Smooth muscle cell (in vitro differentiated cells): ENCODE measurements at regions not wholly inside any gene's neighbourhood (a gene's known extent, or its start where the extent isn't known, plus 50 kb on each side); places are given as distances from the start of the nearest gene placed in this dataset.

Experiments used
- DNase-seq: peaks from one replicate; lab custom pipeline; 2025; ENCODE audit not compliant: unreplicated experiment; lab: John Stamatoyannopoulos, UW
- H2AFZ ChIP-seq: fragments of 200-600 bp; sonication (generic); 2 replicates; pipeline ENCODE4 v1.6.0; 2016; ENCODE audit warnings: antibody characterized with exemption, low read depth, mild to moderate bottlenecking
- H3F3A ChIP-seq: fragments of 200-600 bp; sonication (generic); 2 replicates; pipeline ENCODE4 v1.6.0; 2017; ENCODE audit warnings: antibody characterized with exemption, low read depth
- H3K27ac ChIP-seq: fragments of 200-600 bp; sonication (generic); 2 replicates; pipeline ENCODE4 v1.5.1; 2016; ENCODE audit warnings: low read depth, mild to moderate bottlenecking
- H3K27me3 ChIP-seq: fragments of 200-600 bp; sonication (generic); 2 replicates; pipeline ENCODE4 v1.6.1; 2016; ENCODE audit warnings: low read depth, mild to moderate bottlenecking
- H3K36me3 ChIP-seq: fragments of 200-600 bp; sonication (generic); 2 replicates; pipeline ENCODE4 v1.5.1; 2016; ENCODE audit warnings: low read depth
- H3K4me1 ChIP-seq: fragments of 200-600 bp; sonication (generic); 2 replicates; pipeline ENCODE4 v1.5.1; 2016; ENCODE audit warnings: low read depth
- H3K4me2 ChIP-seq: fragments of 200-600 bp; sonication (generic); 2 replicates; pipeline ENCODE4 v1.6.0; 2016; ENCODE audit warnings: mild to moderate bottlenecking
- H3K4me3 ChIP-seq: fragments of 200-600 bp; sonication (generic); 2 replicates; pipeline ENCODE4 v1.5.1; 2016; ENCODE audit warnings: mild to moderate bottlenecking
- H3K79me2 ChIP-seq: fragments of 200-600 bp; sonication (generic); 2 replicates; pipeline ENCODE4 v1.6.0; 2016; ENCODE audit warnings: low read depth, mild to moderate bottlenecking
- H3K9ac ChIP-seq: fragments of 200-600 bp; sonication (generic); 2 replicates; pipeline ENCODE4 v1.6.0; 2016; ENCODE audit warnings: low read depth
- H3K9me3 ChIP-seq: fragments of 200-600 bp; sonication (generic); replicated peaks from 2 replicates; pipeline ENCODE4 v1.5.1; 2016; ENCODE audit warnings: low read depth
- H4K20me1 ChIP-seq: fragments of 200-600 bp; sonication (generic); 2 replicates; pipeline ENCODE4 v1.6.0; 2016; ENCODE audit warnings: low read depth
- CTCF ChIP-seq: fragments of 200-600 bp; sonication (generic); IDR thresholded peaks from 2 replicates; pipeline ENCODE4 v1.5.1; 2017; ENCODE audit warnings: borderline replicate concordance, mild to moderate bottlenecking, antibody characterized with exemption; ENCODE audit not compliant: insufficient read depth, poor library complexity, severe bottlenecking
- WGBS: methylation state at CpG from one replicate; pipeline ENCODE4 v1.1.7; 2016; ENCODE audit warnings: low lambda C conversion rate; 5-methylcytosine and 5-hydroxymethylcytosine counted together

- H3K27ac ChIP-seq, result no peak overlapping the region
- no peak overlapping the region for H3K4me2 ChIP-seq
- H3K27me3 ChIP-seq, result peaks cover 14% of the 10 kb centered on the region
- H3K4me1 ChIP-seq, result no peaks in the 10 kb centered on the region
- no peak overlapping the region for H3K4me3 ChIP-seq
- no peak for TF ChIP-seq CTCF
- no peaks in the 10 kb centered on the region for H4K20me1 ChIP-seq
- no peaks in the 10 kb centered on the region for H3F3A ChIP-seq
- H3K9me3 ChIP-seq, result no peaks in the 10 kb centered on the region
- H3K36me3 ChIP-seq, result no peaks in the 10 kb centered on the region
- no peak overlapping the region for H2AFZ ChIP-seq
- no peaks in the 10 kb centered on the region for H3K79me2 ChIP-seq
- DNase-seq, result peak; percentile 5
- H3K9ac ChIP-seq, result no peak overlapping the region
- WGBS, result 53% methylated on average over 15 of the region's 15 CpGs
Observed at GRCh38 chr7:131745390-131746248, 189.2 kb upstream of the PODXL start.

GRCh38 chr7:131741446-131741845 lies 185.0 kb upstream of the PODXL start:
- Histone ChIP-seq H4K20me1 (no peaks in the 10 kb centered on the region), H3K27ac (no peak overlapping the region), H3K36me3 (no peaks in the 10 kb centered on the region), H2AFZ (no peak overlapping the region), H3K4me3 (no peak overlapping the region), H3K9ac (no peak overlapping the region), H3K4me2 (no peak overlapping the region), H3K4me1 (no peaks in the 10 kb centered on the region), H3F3A (no peaks in the 10 kb centered on the region), H3K79me2 (no peaks in the 10 kb centered on the region), H3K9me3 (no peaks in the 10 kb centered on the region), H3K27me3 (peaks cover 36% of the 10 kb centered on the region)
- DNase-seq, result no peak
- 70% methylated on average over 4 of the region's 4 CpGs for WGBS
- TF ChIP-seq CTCF, result no peak

- no peak for DNase-seq
Observed at GRCh38 chr7:131737746-131738465, 181.5 kb upstream of the PODXL start.

More at GRCh38 chr7:131737746-131738465, 181.5 kb upstream of the PODXL start:
- no peak overlapping the region for H3K9ac ChIP-seq
- no peaks in the 10 kb centered on the region for H3F3A ChIP-seq
- H3K27me3 ChIP-seq, result peaks cover 40% of the 10 kb centered on the region
- no peaks in the 10 kb centered on the region for H3K36me3 ChIP-seq
- no peaks in the 10 kb centered on the region for H3K4me1 ChIP-seq
- no peak overlapping the region for H2AFZ ChIP-seq
- no peaks in the 10 kb centered on the region for H4K20me1 ChIP-seq
- H3K4me2 ChIP-seq, result no peak overlapping the region
- WGBS, result 80% methylated on average over 23 of the region's 25 CpGs
- TF ChIP-seq CTCF, result no peak
- no peak overlapping the region for H3K4me3 ChIP-seq
- H3K27ac ChIP-seq, result no peak overlapping the region
- H3K79me2 ChIP-seq, result no peaks in the 10 kb centered on the region
- H3K9me3 ChIP-seq, result no peaks in the 10 kb centered on the region
